HCT116 (cell line): ENCODE measurements at regions not wholly inside any gene's neighbourhood (a gene's known extent, or its start where the extent isn't known, plus 50 kb on each side); places are given as distances from the start of the nearest gene placed in this dataset.

Experiments
- ATAC-seq: fragments of 200-7000 bp; cut with Tn5 transposase; 2 replicates; pipeline ENCODE4 v1.9.1; 2020; ENCODE audit warnings: mild to moderate bottlenecking, moderate library complexity
- BruUV-seq: library from RNA; stranded (reverse); fragments of 400-500 nt; replicated peaks from 2 replicates; lab custom pipeline; 2021; lab: Mats Ljungman, UMichigan
- CTCF ChIA-PET: fragments of 300-600 bp; sonication (Branson Sonifier 250); formaldehyde crosslinking; loops from one replicate; lab custom pipeline; 2021; ENCODE audit warnings: antibody characterized with exemption; lab: Charles Lee
- POLR2A ChIA-PET: fragments of 300-600, 350-600 bp; sonication (Branson Sonifier 250); formaldehyde crosslinking; loops from one replicate; lab custom pipeline; 2021; ENCODE audit warnings: antibody characterized with exemption; lab: Charles Lee
- RAD21 ChIA-PET, 2 experiments: fragments of 300-600 bp; sonication (Branson Sonifier 250); formaldehyde crosslinking; loops; one replicate each; lab custom pipeline; 2023; ENCODE audit warnings: low total read pairs in 2 of 2; ENCODE audit not compliant: uncharacterized antibody in 2 of 2, unreplicated experiment in 2 of 2, low non-redundant PET in 1 of 2; lab: Charles Lee
- DNase-seq: peaks from one replicate; pipeline ENCODE4 v3.0.0-alpha.2; 2010; ENCODE audit warnings: low read depth, low spot score
- H2AFZ ChIP-seq: fragments of 200-600 bp; shearing (Covaris generic), sonication (generic); 2 replicates; pipeline ENCODE4 v1.6.1; 2017; ENCODE audit warnings: low read depth, mixed run types, mixed read lengths, antibody characterized with exemption, low read length; ENCODE audit not compliant: poor library complexity, severe bottlenecking
- H3K27ac ChIP-seq: 2 replicates; pipeline ENCODE4 v1.5.1; 2012; ENCODE audit warnings: low read depth, low read length
- H3K27me3 ChIP-seq: fragments of 200-600 bp; sonication (generic); 2 replicates; pipeline ENCODE4 v1.6.1; 2016; ENCODE audit warnings: mixed run types, low read length, mixed read lengths; ENCODE audit not compliant: insufficient read depth
- H3K36me3 ChIP-seq, 2 experiments: fragments of 200-500 bp in 1 of 2; fragments of 200-600 bp in 1 of 2; sonication (Bioruptor generic) in 1 of 2; sonication (generic) in 1 of 2; 2 replicates each; pipeline versions ENCODE4 v1.5.1 to v1.6.1; 2014 to 2016; ENCODE audit warnings: low read length in 2 of 2, inconsistent platforms in 1 of 2, mixed read lengths in 1 of 2, mixed run types in 1 of 2; ENCODE audit not compliant: insufficient read depth in 2 of 2, control insufficient read depth in 1 of 2
- H3K4me1 ChIP-seq, 2 experiments: fragments of 200-600 bp in 1 of 2; sonication (generic) in 1 of 2; 2 replicates each; pipeline versions ENCODE4 v1.5.1 to v1.6.1; 2012 to 2017; ENCODE audit warnings: low read length in 2 of 2, inconsistent platforms in 1 of 2, mild to moderate bottlenecking in 1 of 2, mixed read lengths in 1 of 2, mixed run types in 1 of 2, moderate library complexity in 1 of 2; ENCODE audit not compliant: insufficient read depth in 2 of 2, control insufficient read depth in 1 of 2
- H3K4me2 ChIP-seq: fragments of 200-600 bp; sonication (generic); 2 replicates; pipeline ENCODE4 v1.6.1; 2017; ENCODE audit warnings: mixed run types, low read length, mixed read lengths
- H3K4me3 ChIP-seq, 2 experiments: fragments of 200-600 bp in 1 of 2; sonication (generic) in 1 of 2; replicated peaks in 1 of 2; 2 replicates each; pipeline ENCODE4 v1.5.1; 2011 to 2016; ENCODE audit warnings: low read length in 2 of 2, control low read depth in 1 of 2, low read depth in 1 of 2, mild to moderate bottlenecking in 1 of 2, mixed read lengths in 1 of 2, mixed run types in 1 of 2
- H3K79me2 ChIP-seq: fragments of 200-600 bp; sonication (generic); 2 replicates; pipeline ENCODE4 v1.6.1; 2017; ENCODE audit warnings: mild to moderate bottlenecking, mixed run types, low read length, moderate library complexity, mixed read lengths; ENCODE audit not compliant: insufficient read depth
- H3K9ac ChIP-seq: fragments of 200-600 bp; sonication (generic); 2 replicates; pipeline ENCODE4 v1.6.1; 2016; ENCODE audit warnings: low read length, mixed read lengths
- H3K9me2 ChIP-seq: fragments of 200-600 bp; sonication (generic), shearing (Covaris generic); 2 replicates; pipeline ENCODE4 v1.6.1; 2017; ENCODE audit warnings: mixed run types, mild to moderate bottlenecking, moderate library complexity; ENCODE audit not compliant: insufficient read depth
- H3K9me3 ChIP-seq, 2 experiments: fragments of 200-500 bp in 1 of 2; fragments of 200-600 bp in 1 of 2; sonication (Bioruptor generic) in 1 of 2; sonication (generic) in 1 of 2; 2 replicates each; pipeline ENCODE4 v1.6.1; 2014 to 2017; ENCODE audit warnings: low read length in 2 of 2, mixed read lengths in 2 of 2, inconsistent platforms in 1 of 2, low read depth in 1 of 2, mild to moderate bottlenecking in 1 of 2, mixed run types in 1 of 2, moderate library complexity in 1 of 2; ENCODE audit not compliant: control insufficient read depth in 1 of 2, insufficient read depth in 1 of 2
- H4K20me1 ChIP-seq: fragments of 200-600 bp; sonication (generic), shearing (Covaris generic); 2 replicates; pipeline ENCODE4 v1.6.1; 2017; ENCODE audit warnings: mixed run types, mild to moderate bottlenecking, moderate library complexity; ENCODE audit not compliant: insufficient read depth
- CBX3 ChIP-seq: IDR thresholded peaks from 2 replicates; pipeline ENCODE4 v1.6.1; 2012; ENCODE audit warnings: low read depth
- CTCF ChIP-seq, 3 experiments: fragments of 200-600 bp in 1 of 3; sonication (generic) in 1 of 3; IDR thresholded peaks in 2 of 3; conservative IDR thresholded peaks in 1 of 3; 2 replicates each; pipeline ENCODE4 v1.5.1; 2012 to 2017; ENCODE audit warnings: low read depth in 2 of 3, low read length in 2 of 3, antibody characterized with exemption in 1 of 3, borderline replicate concordance in 1 of 3, control low read depth in 1 of 3, mild to moderate bottlenecking in 1 of 3, mixed read lengths in 1 of 3, mixed run types in 1 of 3, moderate library complexity in 1 of 3; ENCODE audit not compliant: insufficient read depth in 1 of 3
- EGR1 ChIP-seq: IDR thresholded peaks from 2 replicates; pipeline ENCODE4 v1.6.1; 2012; ENCODE audit warnings: low read depth
- ELF1 ChIP-seq: IDR thresholded peaks from 2 replicates; pipeline ENCODE4 v1.6.1; 2012; ENCODE audit warnings: low read depth, borderline replicate concordance
- FOSL1 ChIP-seq: IDR thresholded peaks from 2 replicates; pipeline ENCODE4 v1.6.1; 2012; ENCODE audit warnings: low read depth
- MAX ChIP-seq: IDR thresholded peaks from 2 replicates; pipeline ENCODE4 v1.6.1; 2012
- POLR2A ChIP-seq: IDR thresholded peaks from 2 replicates; pipeline ENCODE4 v1.7.0; 2011; ENCODE audit warnings: borderline replicate concordance; ENCODE audit not compliant: insufficient read depth, insufficient read length; ENCODE audit errors: extremely low read depth
- POLR2AphosphoS5 ChIP-seq: IDR thresholded peaks from 2 replicates; pipeline ENCODE4 v1.6.1; 2011; ENCODE audit warnings: mild to moderate bottlenecking, low read depth, low read length, moderate library complexity
- SIN3A ChIP-seq: IDR thresholded peaks from 2 replicates; pipeline ENCODE4 v1.6.1; 2012; ENCODE audit warnings: low read depth
- SP1 ChIP-seq: IDR thresholded peaks from 2 replicates; pipeline ENCODE4 v1.6.1; 2012; ENCODE audit warnings: low read depth
- SRF ChIP-seq: IDR thresholded peaks from 2 replicates; pipeline ENCODE4 v1.6.1; 2012; ENCODE audit warnings: low read depth
- YY1 ChIP-seq: IDR thresholded peaks from 2 replicates; pipeline ENCODE4 v1.6.1; 2011; ENCODE audit warnings: low read length, low read depth, moderate library complexity, mild to moderate bottlenecking; ENCODE audit not compliant: insufficient replicate concordance; ENCODE audit errors: extremely low read depth
- ZBTB33 ChIP-seq: IDR thresholded peaks from 2 replicates; pipeline ENCODE4 v1.6.1; 2011; ENCODE audit warnings: mild to moderate bottlenecking, low read length, moderate library complexity; ENCODE audit not compliant: insufficient replicate concordance; ENCODE audit errors: extremely low read depth
- ZFX ChIP-seq: fragments of 450-650 bp; IDR thresholded peaks from 2 replicates; pipeline ENCODE4 v1.6.1; 2017
- ZNF274 ChIP-seq: fragments of 200-500 bp; sonication (Bioruptor generic); IDR thresholded peaks from 2 replicates; pipeline ENCODE4 v1.6.1; 2014; ENCODE audit warnings: mild to moderate bottlenecking, low read depth, low read length, inconsistent platforms
- intact Hi-C: fragments of 100-400 bp; cut with micrococcal nuclease; formaldehyde crosslinking; loops from 2 replicates; pipeline ENCODE4 v1.10.0; 2022
- TF ChIP-seq, protein P1 (sequence below): IDR thresholded peaks from 2 replicates; pipeline ENCODE4 v1.6.1; 2012; ENCODE audit warnings: low read depth
- TF ChIP-seq, protein P2 (sequence below): IDR thresholded peaks from 2 replicates; pipeline ENCODE4 v1.6.1; 2012

DNA sequence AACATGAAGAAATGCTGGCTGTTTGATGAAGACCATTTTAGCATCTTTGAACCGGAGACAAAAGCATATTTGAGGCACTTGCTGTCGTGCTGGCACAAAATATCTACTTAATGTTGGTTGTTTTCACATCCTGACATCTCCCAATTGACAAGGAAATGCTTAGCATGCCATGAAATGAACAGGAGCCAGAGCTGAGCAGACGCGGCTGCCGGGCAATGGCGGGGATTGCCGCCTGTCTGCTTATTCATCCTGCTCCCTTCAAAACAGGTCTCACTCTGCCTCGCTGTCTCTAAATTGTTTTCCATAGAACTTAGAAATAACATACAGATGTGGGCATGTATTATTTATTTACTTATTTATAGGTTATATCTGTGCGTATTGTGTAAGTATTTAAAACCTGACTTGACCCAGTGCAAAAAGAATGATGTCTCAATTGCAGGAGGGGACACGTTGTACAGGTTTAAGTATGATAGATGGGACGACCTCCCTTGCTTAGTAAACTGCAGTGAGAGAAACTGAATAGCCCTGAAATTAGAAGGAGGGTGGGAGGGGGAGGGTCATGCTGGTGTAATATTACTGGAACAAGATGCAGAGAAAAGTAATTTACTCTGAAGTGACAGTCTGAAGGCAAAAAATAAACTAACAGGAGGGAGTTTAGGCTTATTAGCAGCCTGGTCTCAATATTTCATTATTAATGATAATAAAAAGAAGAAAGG, 590.4 kb upstream of the PLXNA2 start:
- CTCF ChIA-PET: no interaction called here
- Histone ChIP-seq H3K4me2 (no peak overlapping the region), H3K27ac (no peak overlapping the region), H3K4me1 (no peaks in the 10 kb centered on the region), H4K20me1 (no peaks in the 10 kb centered on the region), H3K4me3 (no peak overlapping the region), H3K9me3 (no peaks in the 10 kb centered on the region; a peak in 1 of 4 replicates), H2AFZ (no peak overlapping the region), H3K9me2 (no peaks in the 10 kb centered on the region), H3K27me3 (no peaks in the 10 kb centered on the region), H3K36me3 (no peaks in the 10 kb centered on the region), H3K9ac (no peak overlapping the region), H3K79me2 (no peaks in the 10 kb centered on the region)
- POLR2A ChIA-PET: no interaction called here
- no peak for ATAC-seq
- DNase-seq: no peak
- RAD21 ChIA-PET: no interaction called here
- TF ChIP-seq EGR1 (no peak), ZBTB33 (no peak), CTCF (IDR thresholded peaks at IDR 0.05 in 2 of 3, conservative IDR thresholded peaks at IDR 0.05 in 1 of 3; ENCODE audit: borderline replicate concordance in 1 of 3, insufficient read depth in 1 of 3, low read depth in 2 of 3, low read length in 2 of 3) (no peak), SP1 (no peak), ZNF274 (no peak), POLR2A (no peak), ELF1 (no peak), POLR2AphosphoS5 (no peak), FOSL1 (no peak), ZFX (no peak), CBX3 (no peak), SIN3A (no peak), YY1 (no peak), SRF (no peak), MAX (no peak)
- TF ChIP-seq, protein P1, sequence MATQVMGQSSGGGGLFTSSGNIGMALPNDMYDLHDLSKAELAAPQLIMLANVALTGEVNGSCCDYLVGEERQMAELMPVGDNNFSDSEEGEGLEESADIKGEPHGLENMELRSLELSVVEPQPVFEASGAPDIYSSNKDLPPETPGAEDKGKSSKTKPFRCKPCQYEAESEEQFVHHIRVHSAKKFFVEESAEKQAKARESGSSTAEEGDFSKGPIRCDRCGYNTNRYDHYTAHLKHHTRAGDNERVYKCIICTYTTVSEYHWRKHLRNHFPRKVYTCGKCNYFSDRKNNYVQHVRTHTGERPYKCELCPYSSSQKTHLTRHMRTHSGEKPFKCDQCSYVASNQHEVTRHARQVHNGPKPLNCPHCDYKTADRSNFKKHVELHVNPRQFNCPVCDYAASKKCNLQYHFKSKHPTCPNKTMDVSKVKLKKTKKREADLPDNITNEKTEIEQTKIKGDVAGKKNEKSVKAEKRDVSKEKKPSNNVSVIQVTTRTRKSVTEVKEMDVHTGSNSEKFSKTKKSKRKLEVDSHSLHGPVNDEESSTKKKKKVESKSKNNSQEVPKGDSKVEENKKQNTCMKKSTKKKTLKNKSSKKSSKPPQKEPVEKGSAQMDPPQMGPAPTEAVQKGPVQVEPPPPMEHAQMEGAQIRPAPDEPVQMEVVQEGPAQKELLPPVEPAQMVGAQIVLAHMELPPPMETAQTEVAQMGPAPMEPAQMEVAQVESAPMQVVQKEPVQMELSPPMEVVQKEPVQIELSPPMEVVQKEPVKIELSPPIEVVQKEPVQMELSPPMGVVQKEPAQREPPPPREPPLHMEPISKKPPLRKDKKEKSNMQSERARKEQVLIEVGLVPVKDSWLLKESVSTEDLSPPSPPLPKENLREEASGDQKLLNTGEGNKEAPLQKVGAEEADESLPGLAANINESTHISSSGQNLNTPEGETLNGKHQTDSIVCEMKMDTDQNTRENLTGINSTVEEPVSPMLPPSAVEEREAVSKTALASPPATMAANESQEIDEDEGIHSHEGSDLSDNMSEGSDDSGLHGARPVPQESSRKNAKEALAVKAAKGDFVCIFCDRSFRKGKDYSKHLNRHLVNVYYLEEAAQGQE: no peak
- TF ChIP-seq, protein P2, sequence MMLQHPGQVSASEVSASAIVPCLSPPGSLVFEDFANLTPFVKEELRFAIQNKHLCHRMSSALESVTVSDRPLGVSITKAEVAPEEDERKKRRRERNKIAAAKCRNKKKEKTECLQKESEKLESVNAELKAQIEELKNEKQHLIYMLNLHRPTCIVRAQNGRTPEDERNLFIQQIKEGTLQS: no peak
- no TSS peak for BruUV-seq
- intact Hi-C loops: no loop called here
